Natural killer cell treated with Interleukin-12 subunit alpha and Interleukin-12 subunit beta and Interleukin-15 and Interleukin-18, amount 100 ng/mL, for 72 hours (primary cell): ENCODE measurements at regions not wholly inside any gene's neighbourhood (a gene's known extent, or its start where the extent isn't known, plus 50 kb on each side); places are given as distances from the start of the nearest gene placed in this dataset.

Experiments
- ATAC-seq, 2 donors: fragments of 150-1000 bp; cut with Tn5 transposase in 1 of 2; sonication (Bioruptor Pico), chemical (Tn5 transposase) in 1 of 2; 2 replicates each; pipeline ENCODE4 v1.10.0; 2021
- DNase-seq: peaks from one replicate; pipeline ENCODE4 v3.0.0; 2022; ENCODE audit warnings: low spot score
- H3K27ac Mint-ChIP-seq, 2 donors: 1 replicate in 1 of 2; 2 replicates in 1 of 2; pipeline ENCODE4 v1.8.0; 2022; ENCODE audit warnings: mixed read lengths in 2 of 2, mild to moderate bottlenecking in 1 of 2, moderate library complexity in 1 of 2
- H3K27me3 Mint-ChIP-seq, 2 donors: 1 replicate in 1 of 2; 2 replicates in 1 of 2; pipeline ENCODE4 v1.8.0; 2022; ENCODE audit warnings: mixed read lengths in 2 of 2
- H3K36me3 Mint-ChIP-seq: one replicate; pipeline ENCODE4 v1.8.0; 2022; ENCODE audit warnings: mixed read lengths
- H3K4me1 Mint-ChIP-seq, 2 donors: 1 replicate in 1 of 2; 2 replicates in 1 of 2; pipeline ENCODE4 v1.8.0; 2022; ENCODE audit warnings: low read depth in 2 of 2, mixed read lengths in 2 of 2, mild to moderate bottlenecking in 1 of 2
- H3K4me3 Mint-ChIP-seq: one replicate; pipeline ENCODE4 v1.8.0; 2022; ENCODE audit warnings: mixed read lengths
- H3K9me3 Mint-ChIP-seq: 2 replicates; pipeline ENCODE4 v1.8.0; 2022; ENCODE audit warnings: mixed read lengths

DNA sequence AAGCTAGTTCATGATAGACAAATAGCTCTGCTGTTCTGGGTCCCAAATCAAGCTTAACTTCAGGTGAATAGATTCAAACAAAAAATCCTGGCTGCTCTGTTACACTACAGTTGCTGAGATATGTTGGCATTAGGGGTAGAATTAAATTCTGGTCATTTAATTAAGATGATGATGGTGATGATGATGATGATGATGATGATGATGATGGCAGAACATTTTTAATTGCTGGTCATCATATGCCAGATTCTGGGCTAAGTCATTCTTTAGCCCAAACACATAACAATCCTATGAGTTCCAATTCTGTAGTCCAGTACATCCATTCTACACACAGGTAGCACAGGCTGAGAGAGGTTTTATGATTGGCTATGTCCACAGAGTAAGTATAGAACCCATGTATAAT, 741.5 kb downstream of the STIM2 start:
- H3K9me3 Mint-ChIP-seq, result peaks cover 3% of the 10 kb centered on the region
- H3K27ac Mint-ChIP-seq, result no peak overlapping the region
- no peaks in the 10 kb centered on the region for H3K36me3 Mint-ChIP-seq
- no peaks in the 10 kb centered on the region for H3K4me1 Mint-ChIP-seq
- no peak for DNase-seq
- ATAC-seq, result no peak
- no peak overlapping the region for H3K4me3 Mint-ChIP-seq
- H3K27me3 Mint-ChIP-seq, result no peaks in the 10 kb centered on the region

GRCh38 chr4:27604692-27605091, 744.1 kb downstream of the STIM2 start:
- no peak for ATAC-seq
- H3K27ac Mint-ChIP-seq, result no peak overlapping the region
- no peaks in the 10 kb centered on the region for H3K4me1 Mint-ChIP-seq
- no peaks in the 10 kb centered on the region for H3K36me3 Mint-ChIP-seq
- H3K27me3 Mint-ChIP-seq, result no peaks in the 10 kb centered on the region
- DNase-seq, result no peak
- no peak overlapping the region for H3K4me3 Mint-ChIP-seq
- H3K9me3 Mint-ChIP-seq, result peaks cover 7% of the 10 kb centered on the region

DNA sequence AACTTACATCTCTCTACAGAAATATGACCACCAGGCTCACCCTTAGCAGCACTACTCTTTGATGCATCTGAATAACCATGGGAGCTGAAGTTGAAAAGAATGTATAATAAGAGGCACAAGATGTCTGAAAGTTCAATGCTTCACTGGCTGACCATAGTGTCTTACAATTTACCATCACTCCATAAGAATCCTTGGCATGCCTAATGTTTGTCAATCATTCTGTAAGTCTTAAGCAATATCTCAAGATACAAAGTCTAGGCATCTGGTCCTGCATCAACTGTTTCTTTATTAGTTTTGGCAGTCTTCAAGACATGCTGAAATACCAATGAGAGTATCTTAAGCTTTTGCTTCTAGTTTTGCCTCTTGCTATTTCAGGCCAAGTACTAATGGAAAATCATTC, 755.5 kb downstream of the STIM2 start:
- no peaks in the 10 kb centered on the region for H3K4me1 Mint-ChIP-seq
- no peaks in the 10 kb centered on the region for H3K27me3 Mint-ChIP-seq
- H3K4me3 Mint-ChIP-seq, result no peak overlapping the region
- DNase-seq, result no peak
- no peaks in the 10 kb centered on the region for H3K36me3 Mint-ChIP-seq
- H3K9me3 Mint-ChIP-seq, result peaks cover 20% of the 10 kb centered on the region
- ATAC-seq, result no peak
- H3K27ac Mint-ChIP-seq, result no peak overlapping the region

DNA sequence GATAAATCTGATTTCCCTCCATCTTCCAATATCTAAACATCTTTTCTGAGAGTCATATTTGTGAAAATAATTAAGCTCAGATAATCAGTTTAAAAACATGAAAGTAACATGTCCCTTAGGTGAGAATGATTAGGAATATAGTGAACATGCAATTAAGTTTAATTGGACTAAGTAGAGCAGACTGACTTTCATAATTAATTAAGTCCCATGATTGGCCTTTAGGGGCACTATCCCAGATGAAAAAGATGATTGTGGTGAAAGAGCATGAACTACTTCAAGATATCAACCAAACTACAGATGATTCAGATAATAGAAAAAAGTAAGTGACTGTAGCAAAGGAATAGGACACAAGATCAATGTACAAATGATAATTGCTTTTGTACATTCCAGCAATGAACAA, 758.8 kb downstream of the STIM2 start:
- Mint-ChIP-seq H3K4me3 (no peak overlapping the region), H3K27ac (no peak overlapping the region), H3K36me3 (no peaks in the 10 kb centered on the region), H3K9me3 (peaks cover 22% of the 10 kb centered on the region), H3K27me3 (no peaks in the 10 kb centered on the region), H3K4me1 (no peaks in the 10 kb centered on the region)
- ATAC-seq (no peak), DNase-seq (no peak)

GRCh38 chr4:27620886-27621285, 760.2 kb downstream of the STIM2 start:
- H3K4me3 Mint-ChIP-seq, result no peak overlapping the region
- peaks cover 22% of the 10 kb centered on the region for H3K9me3 Mint-ChIP-seq
- ATAC-seq, result no peak
- H3K36me3 Mint-ChIP-seq, result no peaks in the 10 kb centered on the region
- H3K27ac Mint-ChIP-seq, result no peak overlapping the region
- no peaks in the 10 kb centered on the region for H3K4me1 Mint-ChIP-seq
- no peak for DNase-seq
- H3K27me3 Mint-ChIP-seq, result no peaks in the 10 kb centered on the region

DNA sequence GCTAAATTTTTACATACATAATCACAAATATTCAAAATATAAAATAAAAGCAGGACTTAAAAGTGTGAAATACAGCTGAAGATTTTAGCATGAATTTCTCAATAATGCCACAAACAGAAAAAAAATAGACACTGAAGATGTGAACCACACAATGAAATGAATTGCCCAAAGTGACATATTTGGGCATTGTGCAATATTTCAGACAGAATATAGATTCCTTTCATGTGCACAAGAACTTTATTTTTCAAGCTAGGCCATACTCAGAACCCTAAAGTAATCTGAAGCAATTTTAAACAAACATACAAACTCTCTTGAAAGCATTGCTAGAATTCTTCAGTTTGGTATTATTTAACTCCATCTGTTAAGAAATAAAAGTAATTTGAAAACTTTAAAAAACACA, 764.1 kb downstream of the STIM2 start:
- H3K27ac Mint-ChIP-seq, result no peak overlapping the region
- H3K4me3 Mint-ChIP-seq, result no peak overlapping the region
- ATAC-seq, result no peak
- H3K36me3 Mint-ChIP-seq, result no peaks in the 10 kb centered on the region
- no peaks in the 10 kb centered on the region for H3K27me3 Mint-ChIP-seq
- DNase-seq, result no peak
- H3K9me3 Mint-ChIP-seq, result peaks cover 17% of the 10 kb centered on the region
- H3K4me1 Mint-ChIP-seq, result no peaks in the 10 kb centered on the region

- H3K36me3 Mint-ChIP-seq, result no peaks in the 10 kb centered on the region
- DNase-seq, result no peak
- H3K27ac Mint-ChIP-seq, result no peak overlapping the region
Observed at GRCh38 chr4:27628609-27629008, 768.0 kb downstream of the STIM2 start.

GRCh38 chr4:27629532-27630225, 769.0 kb downstream of the STIM2 start:
- DNase-seq (no peak), ATAC-seq (no peak)
- H3K9me3 Mint-ChIP-seq, result peaks cover 3% of the 10 kb centered on the region
- no peaks in the 10 kb centered on the region for H3K4me1 Mint-ChIP-seq
- no peaks in the 10 kb centered on the region for H3K36me3 Mint-ChIP-seq
- no peaks in the 10 kb centered on the region for H3K27me3 Mint-ChIP-seq
- no peak overlapping the region for H3K27ac Mint-ChIP-seq
- no peak overlapping the region for H3K4me3 Mint-ChIP-seq

More at GRCh38 chr4:27628609-27629008, 768.0 kb downstream of the STIM2 start:
- peaks cover 3% of the 10 kb centered on the region for H3K9me3 Mint-ChIP-seq
- no peaks in the 10 kb centered on the region for H3K4me1 Mint-ChIP-seq
- no peak for ATAC-seq
- no peaks in the 10 kb centered on the region for H3K27me3 Mint-ChIP-seq
- H3K4me3 Mint-ChIP-seq, result no peak overlapping the region

DNA sequence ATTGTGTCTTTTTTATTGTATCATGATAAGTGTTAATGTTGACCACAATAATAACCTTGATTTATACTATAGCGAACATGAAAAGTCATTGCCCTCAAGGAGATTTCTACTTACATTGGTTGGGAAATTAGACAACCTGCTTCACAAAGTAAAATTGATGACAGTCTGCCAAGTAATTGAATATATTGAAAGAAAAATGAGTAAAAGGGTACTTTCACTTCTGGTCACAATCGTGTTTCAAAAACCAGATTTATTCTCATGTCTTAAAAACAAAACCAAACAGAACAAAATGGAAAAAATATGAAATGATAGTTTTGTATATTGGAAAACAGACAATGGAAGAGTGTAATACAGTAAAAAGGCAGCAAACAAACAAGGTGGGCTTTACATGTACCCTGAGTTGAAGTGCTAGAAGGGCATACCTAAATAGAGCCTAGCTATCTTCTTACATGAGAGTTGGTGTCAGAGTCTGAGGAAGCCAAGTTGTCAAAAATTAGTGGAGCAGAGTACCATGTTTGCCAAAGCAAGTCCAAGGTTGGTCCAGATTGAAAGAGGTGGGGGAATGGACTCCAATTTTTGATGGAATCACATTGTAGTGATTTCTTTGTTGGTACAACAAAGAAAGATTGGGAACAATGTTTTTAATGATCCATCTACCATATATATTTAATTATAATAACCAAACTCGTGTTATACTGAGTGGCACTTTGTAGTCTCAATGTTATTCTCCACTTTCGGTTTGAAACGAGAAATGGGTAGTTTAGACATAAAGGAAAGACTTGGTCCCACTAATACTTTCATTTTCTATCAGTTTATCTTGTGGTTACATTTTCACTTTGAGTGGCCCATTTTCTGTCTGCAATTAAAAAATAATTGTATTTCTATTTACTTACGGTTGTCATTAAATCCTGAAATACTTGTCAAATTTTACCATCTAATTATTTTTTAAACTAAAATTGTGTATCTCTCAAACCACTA, 775.6 kb downstream of the STIM2 start:
- peaks cover 0 to 5% of the 10 kb centered on the region in 2 donors for H3K4me1 Mint-ChIP-seq
- H3K27ac Mint-ChIP-seq, result no peak overlapping the region
- no peaks in the 10 kb centered on the region for H3K27me3 Mint-ChIP-seq
- no peak for DNase-seq
- no peak overlapping the region for H3K4me3 Mint-ChIP-seq
- ATAC-seq, result no peak
- H3K36me3 Mint-ChIP-seq, result no peaks in the 10 kb centered on the region
- peaks cover 5% of the 10 kb centered on the region for H3K9me3 Mint-ChIP-seq

GRCh38 chr4:27638163-27638915, 777.7 kb downstream of the STIM2 start:
- Mint-ChIP-seq H3K4me1 (peaks cover 0 to 5% of the 10 kb centered on the region in 2 donors), H3K4me3 (no peak overlapping the region), H3K27ac (no peak overlapping the region), H3K27me3 (no peaks in the 10 kb centered on the region), H3K9me3 (peaks cover 11% of the 10 kb centered on the region), H3K36me3 (no peaks in the 10 kb centered on the region)
- no peak for ATAC-seq
- DNase-seq, result no peak

GRCh38 chr4:27643101-27643500, 782.5 kb downstream of the STIM2 start:
- H3K4me3 Mint-ChIP-seq, result no peak overlapping the region
- peaks cover 8% of the 10 kb centered on the region for H3K9me3 Mint-ChIP-seq
- DNase-seq (no peak), ATAC-seq (no peak)
- H3K4me1 Mint-ChIP-seq, result no peaks in the 10 kb centered on the region
- H3K27me3 Mint-ChIP-seq, result no peaks in the 10 kb centered on the region
- no peaks in the 10 kb centered on the region for H3K36me3 Mint-ChIP-seq
- H3K27ac Mint-ChIP-seq, result no peak overlapping the region

GRCh38 chr4:27648416-27648815, 787.8 kb downstream of the STIM2 start:
- Mint-ChIP-seq H3K27me3 (no peaks in the 10 kb centered on the region), H3K36me3 (no peaks in the 10 kb centered on the region), H3K4me1 (no peaks in the 10 kb centered on the region), H3K4me3 (no peak overlapping the region), H3K9me3 (peaks cover 3% of the 10 kb centered on the region), H3K27ac (no peak overlapping the region)
- no peak for ATAC-seq
- no peak for DNase-seq

DNA sequence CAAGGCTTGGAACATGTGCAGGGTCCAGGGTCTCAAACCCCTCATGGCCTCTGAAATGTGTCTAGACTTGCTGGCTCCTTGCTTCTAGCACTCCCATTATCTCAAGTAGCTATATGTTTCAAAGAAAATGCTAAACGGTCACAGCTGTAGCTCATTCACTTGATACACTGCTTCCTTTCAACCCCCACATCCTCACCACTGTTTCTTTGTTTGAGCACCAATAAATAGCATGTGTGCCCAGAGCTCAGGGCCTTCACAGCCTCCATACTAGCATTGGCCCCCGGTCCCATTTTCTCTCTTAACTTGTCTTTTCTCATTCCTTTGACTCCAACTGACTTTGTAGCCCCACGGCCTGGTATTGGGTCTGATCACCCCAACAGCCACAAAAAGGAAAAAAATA, 801.8 kb downstream of the STIM2 start:
- H3K27me3 Mint-ChIP-seq, result no peaks in the 10 kb centered on the region
- no peak overlapping the region for H3K4me3 Mint-ChIP-seq
- DNase-seq, result no peak
- H3K4me1 Mint-ChIP-seq, result no peaks in the 10 kb centered on the region
- peaks cover 6% of the 10 kb centered on the region for H3K9me3 Mint-ChIP-seq
- no peaks in the 10 kb centered on the region for H3K36me3 Mint-ChIP-seq
- no peak overlapping the region for H3K27ac Mint-ChIP-seq
- no peak for ATAC-seq

DNA sequence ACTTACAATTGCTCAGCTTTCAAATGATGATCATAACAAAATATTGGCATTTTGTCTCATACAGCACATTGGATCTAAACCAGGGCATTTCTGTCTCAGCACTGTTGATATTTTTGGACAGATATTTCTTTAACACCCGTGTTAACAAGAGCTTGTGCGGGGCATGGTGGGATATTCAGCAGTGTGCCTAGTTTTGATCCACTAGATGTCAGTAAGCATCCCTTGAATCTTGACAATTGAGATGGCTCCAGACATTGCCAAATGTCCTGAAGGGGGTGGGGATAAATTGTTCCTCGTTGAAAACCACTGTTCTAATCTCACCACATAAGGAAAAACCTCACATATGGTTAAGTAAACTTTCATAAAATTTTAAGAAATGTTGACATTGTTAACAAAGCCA, 806.3 kb downstream of the STIM2 start:
- no peak overlapping the region for H3K27ac Mint-ChIP-seq
- no peaks in the 10 kb centered on the region for H3K36me3 Mint-ChIP-seq
- DNase-seq (no peak), ATAC-seq (no peak)
- H3K27me3 Mint-ChIP-seq, result no peaks in the 10 kb centered on the region
- H3K9me3 Mint-ChIP-seq, result peaks cover 7% of the 10 kb centered on the region
- no peaks in the 10 kb centered on the region for H3K4me1 Mint-ChIP-seq
- H3K4me3 Mint-ChIP-seq, result no peak overlapping the region
